H7 (cell line): ENCODE measurements at regions not wholly inside any gene's neighbourhood (a gene's known extent, or its start where the extent isn't known, plus 50 kb on each side); places are given as distances from the start of the nearest gene placed in this dataset.

Experiments used
- DNase-seq: peaks from one replicate; pipeline ENCODE4 v3.0.0; 2012
- H3K27me3 ChIP-seq: 2 replicates; pipeline ENCODE4 v1.6.0; 2011; ENCODE audit warnings: mild to moderate bottlenecking, low read length; ENCODE audit not compliant: control insufficient read depth, insufficient read depth
- H3K36me3 ChIP-seq: replicated peaks from 2 replicates; pipeline ENCODE4 v1.5.1; 2011; ENCODE audit warnings: low read length; ENCODE audit not compliant: control insufficient read depth, insufficient read depth
- H3K4me3 ChIP-seq: 2 replicates; pipeline ENCODE4 v1.5.1; 2011; ENCODE audit warnings: low read depth, mild to moderate bottlenecking, control low read depth, low read length, moderate library complexity; ENCODE audit not compliant: insufficient read depth

DNA sequence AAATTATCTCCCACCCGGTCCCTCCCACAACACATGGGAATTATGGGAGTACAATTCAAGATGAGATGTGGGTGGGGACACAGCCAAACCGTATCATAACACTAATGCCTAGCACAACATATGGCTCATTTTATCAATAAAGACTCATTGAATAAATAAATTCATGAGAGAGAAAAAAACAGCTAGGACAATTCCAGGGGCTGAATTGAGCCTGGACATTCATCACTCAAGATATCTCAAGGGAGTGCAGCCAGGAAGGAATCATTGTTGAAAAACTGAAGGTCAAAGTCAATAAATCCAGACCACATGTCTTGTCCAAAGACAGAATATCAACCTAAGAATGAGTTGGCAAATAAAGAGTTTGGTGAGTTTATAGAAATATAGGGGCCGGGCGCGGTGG is 644.1 kb downstream of the PLPP3 start:
- DNase-seq: no peak
- Histone ChIP-seq H3K36me3 (no peaks in the 10 kb centered on the region), H3K4me3 (no peak overlapping the region), H3K27me3 (no peaks in the 10 kb centered on the region)

DNA sequence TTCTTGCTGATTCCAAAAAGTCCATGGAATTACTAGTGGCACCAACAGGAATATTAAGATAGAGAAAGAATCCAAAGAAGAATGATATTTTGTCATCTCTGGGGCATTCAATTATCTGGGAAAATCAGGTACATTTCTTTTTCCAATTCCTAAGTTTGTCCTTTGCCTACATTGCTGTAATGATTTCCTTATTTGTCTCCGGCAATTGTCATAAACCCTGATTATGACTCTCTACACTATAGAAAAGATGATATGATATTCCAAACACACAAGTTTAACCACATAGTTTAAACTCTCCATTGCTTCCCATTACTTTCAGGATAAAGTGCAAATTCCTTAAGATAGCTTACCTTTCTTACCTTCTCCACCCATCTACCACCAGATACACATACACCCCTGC is 647.0 kb downstream of the PLPP3 start:
- no peak for DNase-seq
- no peak overlapping the region for H3K4me3 ChIP-seq
- H3K27me3 ChIP-seq: no peaks in the 10 kb centered on the region
- no peaks in the 10 kb centered on the region for H3K36me3 ChIP-seq

DNA sequence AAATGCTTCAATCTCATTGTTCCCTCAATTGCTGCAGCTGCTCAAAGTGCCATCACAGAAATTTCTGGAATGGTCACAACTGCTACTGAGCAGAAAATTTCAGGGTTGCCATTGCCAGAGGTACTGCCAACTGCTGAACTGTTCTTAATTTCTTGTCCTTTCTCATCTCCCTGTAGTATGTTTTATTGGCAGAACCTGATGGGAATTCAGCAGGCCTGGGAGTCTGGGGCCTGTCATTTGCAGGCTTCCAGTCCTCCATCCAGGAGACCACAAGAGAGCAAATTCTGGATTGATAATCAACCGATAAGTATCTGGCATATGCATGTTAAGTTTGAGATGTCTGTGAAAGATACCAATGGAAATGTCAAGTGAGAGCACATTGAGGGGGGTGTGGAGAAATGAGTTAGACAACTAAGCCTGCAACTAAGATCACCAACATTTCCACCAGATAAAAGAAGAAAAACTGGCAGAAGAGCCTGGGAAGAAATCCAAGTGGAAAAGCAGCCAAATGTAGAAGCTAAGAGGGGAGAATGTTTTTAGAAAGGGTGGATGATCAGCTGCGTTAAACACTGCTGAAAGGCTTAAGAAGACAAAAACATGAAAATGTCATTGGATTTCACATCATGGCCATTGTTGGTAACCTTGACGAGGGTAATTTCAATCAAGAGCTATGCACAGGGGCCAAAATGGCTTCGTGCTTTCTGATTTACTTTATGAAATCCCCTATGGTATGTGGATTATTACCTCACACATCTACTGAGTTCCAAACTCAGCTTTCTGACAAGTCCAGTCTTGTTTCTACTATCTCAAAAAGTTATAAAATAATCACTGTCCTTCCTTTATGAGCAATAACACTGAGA is 648.1 kb downstream of the PLPP3 start:
- DNase-seq: no peak
- Histone ChIP-seq H3K4me3 (no peak overlapping the region), H3K36me3 (no peaks in the 10 kb centered on the region), H3K27me3 (no peaks in the 10 kb centered on the region)

DNA sequence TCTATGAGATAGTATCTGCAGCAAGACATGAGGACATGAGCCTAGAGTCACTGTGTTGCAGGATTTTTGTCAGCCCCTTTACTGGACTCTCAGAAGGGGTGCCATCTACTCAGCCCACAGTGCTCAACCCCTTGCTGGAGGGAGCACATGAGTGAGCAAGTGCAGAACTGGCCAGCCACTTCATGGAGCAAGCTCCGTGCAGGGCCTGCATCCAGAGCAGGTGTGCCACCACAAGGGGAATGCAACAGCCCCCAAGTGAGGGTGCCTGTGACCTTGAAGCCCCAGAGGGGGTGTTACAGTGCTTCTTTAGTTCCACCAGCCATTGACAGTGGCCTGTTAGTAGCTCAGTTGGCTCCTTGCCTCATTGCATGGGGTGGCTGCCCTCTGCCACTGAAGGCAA is 649.7 kb downstream of the PLPP3 start:
- no peak for DNase-seq
- H3K27me3 ChIP-seq: no peaks in the 10 kb centered on the region
- H3K4me3 ChIP-seq: no peak overlapping the region
- no peaks in the 10 kb centered on the region for H3K36me3 ChIP-seq

DNA sequence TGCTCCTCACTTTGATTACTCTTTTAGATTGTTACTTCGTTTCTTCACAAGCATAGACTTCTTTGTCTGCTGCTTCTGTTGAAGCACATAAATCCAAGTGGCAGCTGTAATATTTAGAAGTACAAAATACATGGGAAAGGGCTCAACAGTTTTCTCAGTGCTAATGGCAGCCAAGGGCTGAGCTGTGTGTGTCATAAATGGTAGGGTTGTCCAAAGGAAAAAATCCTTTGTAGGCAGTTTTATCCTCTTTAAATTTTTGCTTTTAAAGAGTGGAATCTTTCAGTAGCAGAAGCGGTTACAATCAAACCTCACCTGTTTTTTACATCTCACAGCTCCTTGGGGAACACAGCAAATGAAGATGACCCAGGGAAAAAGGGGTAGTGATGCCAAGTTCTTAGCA is 650.8 kb downstream of the PLPP3 start:
- Histone ChIP-seq H3K27me3 (no peaks in the 10 kb centered on the region), H3K4me3 (no peak overlapping the region), H3K36me3 (no peaks in the 10 kb centered on the region)
- no peak for DNase-seq

DNA sequence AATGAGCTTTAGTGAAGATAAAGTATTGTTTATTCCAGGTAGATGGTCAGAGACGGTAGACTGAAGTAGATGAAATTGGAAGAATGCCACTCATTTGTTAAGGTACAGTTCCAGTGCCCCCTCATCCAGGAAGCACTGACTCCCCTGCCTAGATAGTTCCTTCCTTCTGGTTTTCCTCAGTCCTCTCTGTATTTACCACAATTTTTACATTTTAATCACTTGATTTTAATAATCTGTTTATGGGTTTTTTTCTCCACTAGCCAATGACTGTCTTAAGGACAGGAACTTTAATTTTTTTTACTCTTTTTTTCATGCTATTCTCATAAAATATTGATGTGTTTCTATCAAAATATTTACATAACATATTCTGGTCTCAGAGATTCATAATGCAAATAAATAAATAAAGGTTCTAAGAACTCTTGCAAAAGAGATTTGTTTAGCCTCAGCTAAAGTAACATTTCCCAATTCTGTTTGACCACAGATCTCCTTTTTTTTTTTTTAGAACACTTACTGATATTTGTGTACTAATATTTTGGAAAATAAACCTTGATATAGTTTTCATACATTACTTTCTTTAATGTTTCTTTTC is 651.6 kb downstream of the PLPP3 start:
- no peak overlapping the region for H3K4me3 ChIP-seq
- no peaks in the 10 kb centered on the region for H3K36me3 ChIP-seq
- H3K27me3 ChIP-seq: no peaks in the 10 kb centered on the region
- no peak for DNase-seq

DNA sequence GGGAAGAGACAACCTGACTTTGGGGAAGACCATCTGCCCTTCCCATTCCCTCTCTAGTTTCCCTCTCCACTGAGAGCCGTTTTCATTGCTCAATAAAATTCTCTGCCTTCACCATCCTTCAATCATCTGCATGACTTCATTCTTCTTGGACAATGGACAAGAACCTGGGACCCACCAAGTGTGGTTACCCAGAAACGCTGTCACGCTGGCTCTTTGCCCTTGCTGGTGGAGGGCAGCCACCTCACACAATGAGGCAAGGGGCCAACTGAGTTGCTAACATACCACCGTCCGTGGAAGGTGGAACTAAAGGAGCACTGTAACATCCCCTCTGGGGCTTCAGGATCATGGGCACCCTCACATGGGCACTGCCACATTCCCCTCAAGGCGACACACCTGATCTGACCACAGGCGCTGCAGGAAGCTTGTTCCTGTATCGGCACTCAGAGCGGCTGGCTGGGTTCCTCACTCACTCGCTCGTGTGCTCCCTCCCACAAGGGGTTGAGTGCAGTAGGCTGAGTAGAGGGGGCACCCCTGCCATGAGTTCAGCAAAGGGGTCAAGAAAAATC is 652.4 kb downstream of the PLPP3 start:
- Histone ChIP-seq H3K4me3 (no peak overlapping the region), H3K36me3 (no peaks in the 10 kb centered on the region), H3K27me3 (no peaks in the 10 kb centered on the region)
- no peak for DNase-seq

DNA sequence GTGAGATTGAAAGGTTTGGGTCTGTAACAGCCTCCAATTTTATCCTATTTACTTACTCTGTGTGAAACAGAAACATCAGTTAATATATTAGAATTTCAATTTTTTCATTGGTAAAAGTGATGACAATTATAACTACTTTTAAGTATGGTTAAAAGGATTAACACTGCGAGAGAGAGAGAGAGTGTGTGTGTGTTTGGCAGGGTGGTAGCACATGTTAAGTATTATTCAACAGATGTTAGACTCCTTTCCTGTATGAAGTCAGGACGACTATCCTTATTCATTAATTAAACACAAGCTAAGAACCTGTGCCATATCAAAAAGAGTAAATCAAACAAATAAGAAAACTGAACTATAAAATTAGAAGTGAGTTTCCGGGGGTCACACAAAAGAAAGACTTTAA is 662.5 kb downstream of the PLPP3 start:
- Histone ChIP-seq H3K27me3 (no peaks in the 10 kb centered on the region), H3K4me3 (no peak overlapping the region), H3K36me3 (no peaks in the 10 kb centered on the region)
- no peak for DNase-seq

DNA sequence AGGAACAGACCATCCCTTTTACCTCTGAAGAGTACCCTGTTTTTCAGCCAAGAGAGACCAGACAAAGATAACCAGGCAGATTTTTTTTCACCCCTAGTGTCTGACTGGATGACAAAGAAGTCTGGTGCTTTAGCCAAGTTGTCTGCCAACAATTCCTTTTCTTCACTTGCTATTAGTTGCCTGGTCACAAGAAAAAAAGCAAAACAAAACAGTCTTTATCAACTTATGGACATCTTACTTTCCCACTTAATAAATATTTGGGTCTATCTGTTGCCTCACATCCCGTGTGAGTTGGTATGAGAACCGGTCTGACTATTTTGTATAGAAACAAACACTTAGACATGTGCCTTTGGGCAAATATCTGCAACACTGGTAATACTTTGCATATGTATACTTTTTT is 662.9 kb downstream of the PLPP3 start:
- Histone ChIP-seq H3K4me3 (no peak overlapping the region), H3K36me3 (no peaks in the 10 kb centered on the region), H3K27me3 (no peaks in the 10 kb centered on the region)
- no peak for DNase-seq

DNA sequence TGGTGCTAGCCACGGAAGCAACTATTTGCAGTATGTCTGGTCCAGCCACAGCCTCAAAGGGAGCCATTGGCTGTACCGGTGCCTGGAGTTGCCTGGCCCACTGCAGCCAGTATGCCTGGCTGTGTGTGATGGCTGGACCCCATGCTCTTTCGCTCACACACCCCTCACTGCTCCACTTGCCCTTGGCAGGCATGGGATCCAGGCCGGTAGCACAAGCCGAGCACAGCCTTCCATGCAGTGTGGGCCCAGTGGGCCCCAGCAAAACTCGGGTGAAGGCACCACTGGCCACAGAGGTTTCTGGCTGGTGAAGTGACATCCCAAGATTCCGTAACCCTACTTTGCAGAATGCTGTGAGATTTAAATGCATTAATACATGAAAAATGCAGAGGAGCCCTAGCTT is 665.8 kb downstream of the PLPP3 start:
- Histone ChIP-seq H3K4me3 (no peak overlapping the region), H3K27me3 (no peaks in the 10 kb centered on the region), H3K36me3 (no peaks in the 10 kb centered on the region)
- no peak for DNase-seq

DNA sequence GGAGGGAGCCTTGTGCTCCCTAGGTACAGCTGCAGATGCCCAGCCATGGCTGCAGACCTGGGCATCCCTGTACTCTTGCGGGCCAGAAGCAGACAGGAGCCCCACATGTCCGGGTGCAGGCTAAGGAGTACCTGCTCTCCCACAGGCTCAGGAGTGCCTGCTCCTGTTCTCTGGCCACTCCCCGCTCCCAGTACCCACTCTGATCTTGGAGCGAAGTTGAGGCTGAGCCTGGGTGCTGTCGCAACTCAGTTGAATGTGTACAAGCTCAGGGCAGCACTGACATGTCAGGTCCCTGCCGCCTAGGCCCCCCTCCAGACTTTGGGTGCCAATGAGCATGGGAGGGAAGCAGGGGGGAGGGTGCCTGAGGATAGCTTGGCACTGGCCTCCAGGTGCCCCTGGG is 666.9 kb downstream of the PLPP3 start:
- no peak for DNase-seq
- Histone ChIP-seq H3K27me3 (no peaks in the 10 kb centered on the region), H3K4me3 (no peak overlapping the region), H3K36me3 (no peaks in the 10 kb centered on the region)

DNA sequence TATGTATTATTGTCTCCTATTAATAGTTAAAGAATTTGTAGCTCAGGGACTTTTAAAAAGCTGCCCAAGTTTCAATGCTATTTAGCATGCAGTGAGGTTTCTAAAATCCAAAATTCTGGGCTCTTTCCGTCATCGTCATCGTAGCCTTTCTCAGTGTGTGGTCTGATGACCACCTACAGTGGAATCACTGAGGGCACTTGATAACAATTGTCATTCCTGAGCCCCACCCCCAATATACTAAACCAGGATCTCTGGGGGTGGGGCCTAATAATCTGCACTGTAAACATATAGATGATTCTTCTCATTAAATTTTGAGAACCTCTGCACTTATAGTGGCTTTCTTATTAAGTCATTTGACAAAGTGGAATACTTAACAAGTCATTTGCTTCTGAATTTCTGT is 674.8 kb downstream of the PLPP3 start:
- Histone ChIP-seq H3K27me3 (no peaks in the 10 kb centered on the region), H3K36me3 (no peaks in the 10 kb centered on the region), H3K4me3 (no peak overlapping the region)
- DNase-seq: peak; percentile 4

DNA sequence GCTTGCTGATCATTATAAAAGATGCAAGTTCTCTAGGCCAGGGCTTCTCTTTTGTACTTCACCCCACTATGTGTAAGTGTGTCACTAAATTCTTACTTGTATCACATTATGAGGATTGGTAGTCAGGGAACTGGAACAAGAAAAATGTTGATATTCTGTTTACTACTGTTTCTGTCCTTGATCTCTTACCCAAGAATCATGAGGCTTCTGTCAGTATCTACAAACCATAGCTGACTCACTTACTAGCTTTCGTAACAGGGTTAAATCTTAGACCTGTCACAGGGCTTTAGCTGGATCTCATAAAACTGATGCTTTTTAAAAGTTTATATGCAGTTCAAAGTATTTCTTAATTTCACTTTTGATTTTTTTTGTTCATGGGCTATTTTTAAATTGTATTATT is 681.2 kb downstream of the PLPP3 start:
- Histone ChIP-seq H3K36me3 (no peaks in the 10 kb centered on the region), H3K4me3 (no peak overlapping the region), H3K27me3 (no peaks in the 10 kb centered on the region)
- DNase-seq: no peak

DNA sequence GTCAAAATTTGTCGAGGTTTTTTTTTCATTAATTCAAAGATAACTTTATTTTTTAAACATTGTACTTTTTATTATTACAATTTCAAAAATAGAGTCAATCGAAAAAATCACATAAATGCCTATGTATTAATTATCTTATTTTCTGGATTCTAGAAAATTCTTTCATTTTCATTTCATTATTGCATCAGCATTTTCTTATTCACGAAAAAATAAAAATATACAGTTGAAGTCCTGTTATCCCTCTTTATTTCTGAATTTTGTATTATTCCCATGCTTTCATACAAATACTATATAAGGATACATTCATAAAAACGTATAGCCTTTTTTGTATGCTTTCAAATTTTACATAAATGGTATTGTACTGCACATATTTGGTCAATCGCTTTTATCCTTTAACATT is 681.0 kb upstream of the USP24 start:
- no peaks in the 10 kb centered on the region for H3K36me3 ChIP-seq
- DNase-seq: no peak
- H3K27me3 ChIP-seq: no peaks in the 10 kb centered on the region
- no peak overlapping the region for H3K4me3 ChIP-seq

DNA sequence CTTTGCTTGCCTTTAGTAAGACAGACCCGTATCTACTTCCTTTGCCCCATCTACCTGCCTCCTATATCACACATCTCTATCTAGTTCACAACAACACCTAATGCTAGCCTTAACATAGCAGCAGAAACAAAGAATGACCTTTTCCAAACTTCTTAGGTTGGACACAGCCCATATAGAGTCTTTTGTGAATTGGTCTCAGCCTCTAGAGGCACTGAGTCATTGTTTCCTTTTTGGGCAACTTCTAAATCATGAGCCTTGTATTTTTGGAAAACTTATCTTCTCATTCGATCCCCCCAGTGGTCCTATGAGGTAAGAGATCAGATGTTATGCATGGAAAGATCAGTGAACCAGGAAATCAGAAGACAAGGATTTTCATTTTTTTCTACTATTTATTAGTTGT is 679.4 kb upstream of the USP24 start:
- no peaks in the 10 kb centered on the region for H3K36me3 ChIP-seq
- no peak for DNase-seq
- no peaks in the 10 kb centered on the region for H3K27me3 ChIP-seq
- no peak overlapping the region for H3K4me3 ChIP-seq
